Spinal cord (tissue), 9 donors: ENCODE measurements at regions not wholly inside any gene's neighbourhood (a gene's known extent, or its start where the extent isn't known, plus 50 kb on each side); places are given as distances from the start of the nearest gene placed in this dataset.
"Not testable (repeated sequence)": the region's sequence is repeated elsewhere in the genome, so short reads cannot be mapped to it uniquely, and the experiment has no call there.

Source experiments
- DNase-seq, 6 donors: peaks; one replicate each; pipeline versions ENCODE4 v3.0.0 to v3.0.0-alpha.2; 2013 to 2015; ENCODE audit warnings: low spot score in 6 of 6, low read depth in 4 of 6
- H3K27ac ChIP-seq: one replicate; pipeline ENCODE4 v1.5.1; 2013; ENCODE audit warnings: low read depth, low read length, control low read depth
- H3K27me3 ChIP-seq: one replicate; pipeline ENCODE4 v1.6.1; 2013; ENCODE audit warnings: low read length; ENCODE audit not compliant: control insufficient read depth, insufficient read depth
- H3K36me3 ChIP-seq: one replicate; pipeline ENCODE4 v1.6.1; 2013; ENCODE audit warnings: low read length; ENCODE audit not compliant: control insufficient read depth, insufficient read depth
- H3K4me1 ChIP-seq: one replicate; pipeline ENCODE4 v1.6.1; 2013; ENCODE audit warnings: low read length; ENCODE audit not compliant: control insufficient read depth, insufficient read depth
- H3K4me3 ChIP-seq: one replicate; pipeline ENCODE4 v1.5.1; 2013; ENCODE audit warnings: low read depth, low read length, control low read depth
- H3K9me3 ChIP-seq: one replicate; pipeline ENCODE4 v1.6.1; 2013; ENCODE audit warnings: low read length; ENCODE audit not compliant: control insufficient read depth, insufficient read depth
- WGBS: methylation state at CpG from one replicate; pipeline ENCODE4 v1.1.5; 2013; ENCODE audit warnings: missing lambda C conversion rate; ENCODE audit not compliant: insufficient coverage; 5-methylcytosine and 5-hydroxymethylcytosine counted together
- donor health status: healthy.

DNA sequence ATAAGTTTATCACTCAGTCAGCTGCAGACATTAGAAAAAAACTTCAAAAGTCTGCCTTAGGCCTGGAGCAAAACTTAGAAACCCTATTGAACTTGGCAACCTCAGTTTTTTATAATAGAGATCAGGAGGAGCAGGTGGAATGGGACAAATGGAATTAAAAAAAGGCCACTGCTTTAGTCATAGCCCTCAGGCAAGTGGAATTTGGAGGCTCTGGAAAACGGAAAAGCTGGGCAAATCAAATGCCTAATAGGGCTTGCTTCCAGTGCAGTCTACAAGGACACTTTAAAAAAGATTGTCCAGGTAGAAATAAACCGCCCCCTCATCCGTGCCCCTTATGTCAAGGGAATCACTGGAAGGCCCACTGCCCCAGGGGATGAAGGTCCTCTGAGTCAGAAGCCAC is 68.7 kb upstream of the ARSJ start:
- not testable (repeated sequence) for H3K9me3 ChIP-seq, H3K27me3 ChIP-seq, H3K36me3 ChIP-seq, H3K4me3 ChIP-seq, DNase-seq, H3K27ac ChIP-seq, H3K4me1 ChIP-seq
- WGBS: 88% methylated on average over 1 of the region's 3 CpGs

DNA sequence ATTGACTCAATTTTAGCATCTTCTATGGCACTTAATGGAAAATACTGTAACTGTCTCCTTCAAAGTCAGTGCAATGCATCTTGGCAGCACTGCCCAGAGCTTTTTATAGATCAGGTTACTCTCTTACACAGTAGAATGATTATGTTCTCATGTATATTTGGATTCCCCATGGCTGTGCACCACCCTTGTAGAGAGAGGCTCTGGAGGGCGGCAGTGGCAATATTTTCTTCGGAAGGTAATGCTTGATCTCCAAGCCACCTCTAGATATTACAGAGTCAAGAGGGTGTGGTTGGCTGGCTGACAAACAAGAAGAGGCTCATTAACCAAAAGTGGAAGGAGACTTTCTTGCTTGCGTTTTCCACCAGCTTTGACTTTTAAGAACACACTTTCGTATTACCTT is 72.8 kb upstream of the ARSJ start:
- H3K4me1 ChIP-seq: no peaks in the 10 kb centered on the region
- H3K4me3 ChIP-seq: no peak overlapping the region
- H3K9me3 ChIP-seq: peaks cover 2% of the 10 kb centered on the region
- H3K27ac ChIP-seq: no peak overlapping the region
- no peaks in the 10 kb centered on the region for H3K27me3 ChIP-seq
- DNase-seq: no peak
- WGBS: 90% methylated on average over 2 of the region's 4 CpGs
- H3K36me3 ChIP-seq: no peaks in the 10 kb centered on the region

DNA sequence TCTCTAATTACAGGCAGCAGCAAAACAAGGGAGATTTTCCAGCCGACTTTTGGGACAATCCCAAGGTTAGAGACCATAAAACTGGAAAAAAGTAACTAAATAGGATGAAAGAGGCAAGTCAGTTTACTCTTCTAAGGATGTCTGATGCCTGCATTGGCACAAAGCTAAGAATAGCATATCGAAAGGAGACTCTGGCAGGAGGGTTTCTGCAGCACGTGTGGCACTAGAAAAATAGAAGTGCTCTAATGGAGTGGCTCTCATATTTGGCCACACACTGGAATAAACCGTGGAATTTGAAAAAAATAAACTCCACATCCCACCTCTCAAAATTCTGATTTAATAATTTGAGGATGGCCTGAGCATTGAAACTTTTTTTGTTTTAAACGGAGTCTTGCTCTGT is 77.2 kb upstream of the ARSJ start:
- no peaks in the 10 kb centered on the region for H3K36me3 ChIP-seq
- H3K4me1 ChIP-seq: no peaks in the 10 kb centered on the region
- no peak overlapping the region for H3K27ac ChIP-seq
- no peak overlapping the region for H3K4me3 ChIP-seq
- H3K9me3 ChIP-seq: peaks cover 5% of the 10 kb centered on the region
- WGBS: 97% methylated on average over 3 of the region's 5 CpGs
- DNase-seq: no peak
- H3K27me3 ChIP-seq: no peaks in the 10 kb centered on the region

DNA sequence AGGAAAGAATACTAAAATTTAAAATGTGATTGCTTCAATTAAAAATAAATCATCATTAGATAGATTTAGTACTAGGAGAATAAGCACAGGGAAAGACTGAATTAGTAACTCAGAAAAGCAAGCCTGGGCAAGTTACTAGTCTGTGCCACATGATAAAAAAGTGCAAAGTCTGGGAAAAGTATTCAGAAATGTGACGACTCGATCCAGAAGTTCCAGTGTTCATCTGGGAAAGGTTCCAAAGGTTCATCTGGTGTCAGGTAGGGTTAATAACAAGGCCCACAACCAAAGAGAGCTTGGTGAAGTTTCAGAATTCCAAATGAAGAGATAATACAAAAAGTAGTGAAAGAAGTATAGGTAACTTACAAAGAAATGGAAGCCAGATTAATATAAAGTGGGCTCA is 78.3 kb upstream of the ARSJ start:
- Histone ChIP-seq H3K9me3 (peaks cover 5% of the 10 kb centered on the region), H3K36me3 (no peaks in the 10 kb centered on the region), H3K27me3 (no peaks in the 10 kb centered on the region), H3K4me3 (no peak overlapping the region), H3K4me1 (no peaks in the 10 kb centered on the region), H3K27ac (no peak overlapping the region)
- WGBS: 96% methylated on average over 2 of the region's 2 CpGs
- no peak for DNase-seq

DNA sequence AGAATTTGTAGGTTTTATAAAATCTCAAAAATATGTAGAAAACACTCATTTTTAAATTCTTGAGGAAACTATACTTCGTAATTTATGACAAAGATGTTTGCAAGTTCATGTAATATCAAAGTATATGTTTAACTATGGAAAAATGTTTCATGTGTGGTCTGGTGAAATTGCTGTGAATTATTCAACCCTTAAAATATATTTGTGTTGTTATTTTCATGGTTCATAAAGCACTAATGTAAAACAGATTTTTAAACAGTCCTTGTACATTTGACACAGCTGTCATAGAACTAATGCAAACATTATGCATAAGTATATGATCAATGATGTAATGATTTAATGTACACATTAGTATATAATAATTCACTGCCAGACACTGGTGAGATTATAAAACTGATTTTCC is 83.1 kb upstream of the ARSJ start:
- H3K36me3 ChIP-seq: no peaks in the 10 kb centered on the region
- H3K27ac ChIP-seq: no peak overlapping the region
- no peaks in the 10 kb centered on the region for H3K4me1 ChIP-seq
- no peaks in the 10 kb centered on the region for H3K27me3 ChIP-seq
- no peak overlapping the region for H3K4me3 ChIP-seq
- WGBS: no CpG with 5 or more reads among the region's 1 CpG
- no peak for DNase-seq
- H3K9me3 ChIP-seq: peaks cover 3% of the 10 kb centered on the region

DNA sequence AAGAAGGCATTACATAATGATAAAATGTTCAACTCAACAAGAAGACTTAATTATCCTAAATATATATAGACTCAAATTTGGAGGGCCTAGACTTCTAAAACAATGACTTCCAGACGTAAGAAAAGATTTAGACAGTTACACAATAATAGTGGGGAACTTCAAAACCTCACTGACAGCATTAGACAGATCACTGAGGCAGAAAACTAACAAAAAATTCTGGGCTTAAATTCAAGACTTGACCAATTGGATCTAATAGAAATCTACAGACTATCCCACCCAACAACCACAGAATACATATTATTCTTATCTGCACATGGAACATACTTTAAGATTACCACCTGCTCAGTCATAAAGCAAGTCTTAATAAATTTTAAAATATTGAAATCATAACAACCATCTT is 93.3 kb upstream of the ARSJ start:
- Histone ChIP-seq H3K36me3 (no peaks in the 10 kb centered on the region), H3K4me3 (no peak overlapping the region), H3K9me3 (peaks cover 2% of the 10 kb centered on the region), H3K27ac (no peak overlapping the region), H3K27me3 (no peaks in the 10 kb centered on the region), H3K4me1 (no peaks in the 10 kb centered on the region)
- no peak for DNase-seq
- WGBS: no CpG with 5 or more reads among the region's 1 CpG

DNA sequence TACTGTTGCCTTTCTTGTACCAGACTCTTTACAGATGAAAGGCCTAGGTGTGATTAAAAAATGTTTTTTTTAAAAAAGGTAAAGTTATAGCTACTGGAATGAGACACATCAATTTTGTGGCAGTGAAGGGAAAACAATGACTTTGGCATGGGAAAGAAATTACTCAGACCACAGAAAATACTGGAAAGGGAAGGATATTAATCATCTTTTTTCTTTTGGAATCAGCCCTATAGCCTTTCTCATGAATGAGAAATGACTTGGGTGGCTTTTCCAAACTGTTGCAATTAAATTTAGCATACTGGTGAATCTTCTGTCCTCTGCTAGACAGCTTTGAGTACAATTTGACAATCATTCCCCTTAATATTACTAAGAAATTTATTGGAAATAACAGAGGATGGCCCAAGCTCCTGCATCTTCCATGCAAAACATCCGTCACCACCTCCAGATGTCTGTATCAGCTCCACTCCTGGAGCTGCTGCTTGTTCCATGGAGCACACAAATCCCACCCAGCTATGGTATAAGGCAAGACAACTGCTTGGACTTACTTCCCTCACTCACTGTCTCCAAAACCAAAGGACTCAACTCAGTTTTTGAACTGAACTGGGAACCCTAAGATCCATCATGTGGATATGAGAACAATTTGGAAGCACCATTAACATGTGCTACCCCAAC is 97.6 kb upstream of the ARSJ start:
- no peak for DNase-seq
- 89% methylated on average over 1 of the region's 1 CpG for WGBS
- no peaks in the 10 kb centered on the region for H3K36me3 ChIP-seq
- no peaks in the 10 kb centered on the region for H3K27me3 ChIP-seq
- H3K4me3 ChIP-seq: no peak overlapping the region
- no peaks in the 10 kb centered on the region for H3K4me1 ChIP-seq
- no peak overlapping the region for H3K27ac ChIP-seq
- peaks cover 2% of the 10 kb centered on the region for H3K9me3 ChIP-seq

DNA sequence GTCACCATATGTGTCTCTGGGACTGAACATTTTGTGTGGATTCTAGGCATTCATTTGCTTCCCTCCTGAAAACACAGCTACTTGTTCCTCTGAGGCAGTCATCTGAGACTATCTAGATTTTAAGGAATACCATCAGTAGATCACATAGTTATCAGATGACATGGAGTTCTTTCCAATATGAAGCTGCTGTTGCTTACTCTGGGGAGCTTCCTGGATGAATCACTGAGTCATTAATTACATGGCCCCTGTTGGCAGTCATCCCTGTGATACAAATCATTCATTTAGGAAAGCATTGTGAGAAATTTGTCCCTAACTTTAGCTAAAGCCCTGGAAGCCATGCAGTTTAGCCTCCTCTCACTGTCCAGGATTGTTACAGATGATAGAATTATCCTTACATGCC is 98.2 kb upstream of the ARSJ start:
- Histone ChIP-seq H3K4me3 (no peak overlapping the region), H3K4me1 (no peaks in the 10 kb centered on the region), H3K36me3 (no peaks in the 10 kb centered on the region), H3K27me3 (no peaks in the 10 kb centered on the region), H3K27ac (no peak overlapping the region), H3K9me3 (peaks cover 2% of the 10 kb centered on the region)
- DNase-seq: no peak

DNA sequence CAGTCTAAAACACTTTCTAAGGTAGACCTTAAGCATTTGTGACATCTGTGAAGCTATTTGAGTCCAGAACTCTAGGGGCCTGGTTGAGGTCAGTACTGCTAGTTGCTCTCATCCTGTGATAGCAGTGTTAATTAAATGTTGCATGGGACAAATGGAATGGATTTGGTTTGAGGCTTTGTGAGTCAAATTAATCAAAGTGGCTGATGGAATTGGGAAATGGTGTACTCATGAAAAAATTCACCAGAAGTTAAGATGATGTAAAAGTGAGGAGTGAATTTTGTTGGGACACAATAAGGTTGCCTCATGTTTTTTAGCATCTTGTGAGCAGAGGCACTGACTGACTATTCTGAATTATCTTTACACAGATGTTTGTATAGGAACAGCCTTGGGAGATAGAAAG is 99.2 kb upstream of the ARSJ start:
- H3K4me3 ChIP-seq: no peak overlapping the region
- H3K27ac ChIP-seq: no peak overlapping the region
- no peaks in the 10 kb centered on the region for H3K27me3 ChIP-seq
- H3K36me3 ChIP-seq: no peaks in the 10 kb centered on the region
- no peaks in the 10 kb centered on the region for H3K9me3 ChIP-seq
- no peak for DNase-seq
- no peaks in the 10 kb centered on the region for H3K4me1 ChIP-seq

DNA sequence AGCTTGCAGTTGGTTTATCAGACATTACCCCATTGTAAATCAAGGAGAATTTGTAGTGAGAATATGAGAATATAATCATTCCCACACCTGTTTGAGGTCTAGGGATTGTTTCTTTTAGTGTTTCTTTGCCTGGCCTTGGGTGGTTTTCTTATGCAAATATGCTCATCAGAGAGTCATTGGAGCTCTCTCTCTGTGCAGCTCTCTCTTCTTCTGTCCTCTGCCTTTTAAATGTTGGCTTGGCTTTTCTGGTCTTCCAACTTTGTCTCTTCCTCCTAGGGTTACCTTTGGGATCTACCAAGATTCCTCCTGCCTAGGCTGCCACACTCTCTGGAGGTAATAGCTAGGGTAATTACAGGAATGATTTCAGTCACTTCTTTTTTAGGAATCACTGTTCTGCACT is 102.3 kb upstream of the ARSJ start:
- DNase-seq: no peak
- H3K27me3 ChIP-seq: no peaks in the 10 kb centered on the region
- no peak overlapping the region for H3K4me3 ChIP-seq
- no peak overlapping the region for H3K27ac ChIP-seq
- no peaks in the 10 kb centered on the region for H3K9me3 ChIP-seq
- H3K4me1 ChIP-seq: no peaks in the 10 kb centered on the region
- H3K36me3 ChIP-seq: no peaks in the 10 kb centered on the region
